ENCODE measurements at regions not wholly inside any gene's neighbourhood (a gene's known extent, or its start where the extent isn't known, plus 50 kb on each side); places are given as distances from the start of the nearest gene placed in this dataset.

GRCh38 chr10:108490944-108491343 lies 1326.4 kb upstream of the SORCS1 start:
- Histone ChIP-seq H2BK120ac (ENCODE audit: low read depth, low read length) (no peak overlapping the region), H4K8ac (ENCODE audit: low read depth in 2 of 2, low read length in 2 of 2) (no peak overlapping the region), H3K18ac (ENCODE audit: low read depth, low read length) (no peak overlapping the region), H3K4me1 (ENCODE audit: control insufficient read depth, insufficient read depth, low read length) (no peaks in the 10 kb centered on the region), H3K79me1 (ENCODE audit: low read depth in 1 of 2, low read length in 2 of 2) (no peaks in the 10 kb centered on the region), H3K14ac (replicated peaks; ENCODE audit: low read depth, low read length) (no peak overlapping the region), H2BK5ac (ENCODE audit: low read depth, low read length, poor library complexity, severe bottlenecking) (no peak overlapping the region), H3K4me2 (ENCODE audit: low read depth, low read length) (no peak overlapping the region), H3K56ac (ENCODE audit: extremely low read depth, insufficient read depth, low read length) (no peak overlapping the region), H4K20me1 (ENCODE audit: insufficient read depth, low read length) (no peaks in the 10 kb centered on the region), H2AK9ac (replicated peaks; ENCODE audit: low read depth, low read length, poor library complexity) (no peak overlapping the region), H3K23ac (ENCODE audit: low read depth, low read length) (no peak overlapping the region), H3K27me3 (ENCODE audit: control insufficient read depth, insufficient read depth, low read length) (no peaks in the 10 kb centered on the region), H4K91ac (ENCODE audit: insufficient read depth, low read depth, low read length) (no peak overlapping the region), H2AFZ (replicated peaks; ENCODE audit: low read length, poor library complexity) (no peak overlapping the region), H3K36me3 (ENCODE audit: control insufficient read depth, insufficient read depth, low read length) (no peaks in the 10 kb centered on the region), H3K9me1 (ENCODE audit: insufficient read depth, low read length) (no peaks in the 10 kb centered on the region), H3K4ac (ENCODE audit: low read depth, low read length) (no peak overlapping the region), H3K9ac (ENCODE audit: low read depth, low read length) (no peak overlapping the region), H4K5ac (ENCODE audit: low read depth, low read length) (no peak overlapping the region), H2BK15ac (ENCODE audit: low read depth, low read length) (no peak overlapping the region), H3K9me3 (ENCODE audit: control insufficient read depth, insufficient read depth, low read length) (peaks cover 2% of the 10 kb centered on the region), H3K4me3 (ENCODE audit: insufficient read depth, low read depth, low read length) (no peak overlapping the region), H2BK20ac (ENCODE audit: low read depth, low read length) (no peak overlapping the region), H2AK5ac (ENCODE audit: low read depth, low read length) (no peak overlapping the region), H3K27ac (ENCODE audit: insufficient read depth, low read length) (no peak overlapping the region)
- WGBS, 2 experiments (ENCODE audit: extremely low coverage in 2 of 2, insufficient read length in 1 of 2): no CpG with 5 or more reads among the region's 1 CpG
- dilution Hi-C loops (cut with HindIII; ENCODE audit: low sequenced_read_pairs, unreplicated experiment) (no loop called here), in situ Hi-C loops (cut with MboI; ENCODE audit: low sequenced_read_pairs) (no loop called here), intact Hi-C loops (cut with micrococcal nuclease) (no loop called here)
- POLR2A ChIA-PET (ENCODE audit: unreplicated experiment): no interaction called here
- ATAC-seq (ENCODE audit: low read depth) (no peak), DNase-seq (no peak)
- CTCF ChIA-PET: no interaction called here
- TF ChIP-seq MXI1 (IDR thresholded peaks at IDR 0.05; ENCODE audit: borderline replicate concordance, low read depth, low read length) (no peak), POLR2A (IDR thresholded peaks at IDR 0.05; ENCODE audit: low read depth, low read length) (no peak), RCOR1 (IDR thresholded peaks at IDR 0.05; ENCODE audit: insufficient replicate concordance, low read length) (no peak), CHD1 (IDR thresholded peaks at IDR 0.05; ENCODE audit: low read depth, low read length) (no peak), FOS (IDR thresholded peaks at IDR 0.05; ENCODE audit: low read depth, low read length) (no peak), SMC3 (IDR thresholded peaks at IDR 0.05; ENCODE audit: low read depth, low read length) (no peak), MAZ (IDR thresholded peaks at IDR 0.05; ENCODE audit: borderline replicate concordance, low read depth, low read length) (no peak), MAFK (IDR thresholded peaks at IDR 0.05; ENCODE audit: low read depth, low read length) (no peak), CTCF (conservative IDR thresholded peaks at IDR 0.05; ENCODE audit: low read depth, low read length) (no peak), BHLHE40 (IDR thresholded peaks at IDR 0.05; ENCODE audit: low read depth, low read length) (no peak), RFX5 (IDR thresholded peaks at IDR 0.05; ENCODE audit: low read depth, low read length) (no peak), RAD21 (IDR thresholded peaks at IDR 0.05; ENCODE audit: low read length) (no peak), CEBPB (IDR thresholded peaks at IDR 0.05; ENCODE audit: low read depth, low read length) (no peak), NFE2L2 (IDR thresholded peaks at IDR 0.05; ENCODE audit: low read depth, low read length) (no peak)
- TF ChIP-seq, protein P1, sequence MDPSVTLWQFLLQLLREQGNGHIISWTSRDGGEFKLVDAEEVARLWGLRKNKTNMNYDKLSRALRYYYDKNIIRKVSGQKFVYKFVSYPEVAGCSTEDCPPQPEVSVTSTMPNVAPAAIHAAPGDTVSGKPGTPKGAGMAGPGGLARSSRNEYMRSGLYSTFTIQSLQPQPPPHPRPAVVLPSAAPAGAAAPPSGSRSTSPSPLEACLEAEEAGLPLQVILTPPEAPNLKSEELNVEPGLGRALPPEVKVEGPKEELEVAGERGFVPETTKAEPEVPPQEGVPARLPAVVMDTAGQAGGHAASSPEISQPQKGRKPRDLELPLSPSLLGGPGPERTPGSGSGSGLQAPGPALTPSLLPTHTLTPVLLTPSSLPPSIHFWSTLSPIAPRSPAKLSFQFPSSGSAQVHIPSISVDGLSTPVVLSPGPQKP (IDR thresholded peaks at IDR 0.05; ENCODE audit: borderline replicate concordance, low read depth, low read length): no peak
- BruUV-seq (replicated peaks): no TSS peak

All from IMR-90 (cell line).